ENCODE measurements at regions not wholly inside any gene's neighbourhood (a gene's known extent, or its start where the extent isn't known, plus 50 kb on each side); places are given as distances from the start of the nearest gene placed in this dataset.

DNA sequence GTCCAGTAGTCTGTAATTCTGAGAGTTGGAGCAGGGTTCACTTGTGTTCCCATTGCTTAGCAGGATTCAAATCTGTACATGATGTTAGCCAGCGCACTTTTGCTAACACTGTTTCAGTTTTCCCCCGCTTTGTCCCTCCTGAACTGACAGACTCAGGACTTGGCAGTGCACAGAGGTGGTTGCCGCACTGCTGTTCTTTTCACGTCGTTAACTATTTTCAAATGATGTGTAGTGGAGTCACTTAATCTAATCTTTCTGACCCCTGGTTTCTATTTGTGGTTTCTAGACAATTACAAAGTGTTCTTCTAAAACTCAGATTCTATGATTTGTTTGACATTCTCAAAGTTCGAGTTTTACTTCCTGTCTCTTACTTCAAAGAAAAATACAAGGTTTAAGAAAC is 234.5 kb downstream of the RBM43 start:
- Histone ChIP-seq H3K27me3 (ENCODE audit: control insufficient read depth in 4 of 4, insufficient read depth in 4 of 4, low read length in 3 of 4) (no peaks in the 10 kb centered on the region), H3K36me3 (ENCODE audit: control insufficient read depth in 4 of 4, insufficient read depth in 3 of 4, low read depth in 1 of 4, low read length in 3 of 4) (no peaks in the 10 kb centered on the region), H3K4me3 (ENCODE audit: low read depth in 1 of 3, low read length in 3 of 3) (no peak overlapping the region), H3K27ac (ENCODE audit: low read depth in 1 of 2, low read length in 2 of 2) (no peak overlapping the region), H3K4me1 (ENCODE audit: control insufficient read depth in 4 of 4, insufficient read depth in 4 of 4, low read length in 3 of 4) (no peaks in the 10 kb centered on the region), H3K9me3 (ENCODE audit: control insufficient read depth in 4 of 4, low read length in 3 of 4) (no peaks in the 10 kb centered on the region), H3K9ac (ENCODE audit: low read depth in 1 of 2, low read length in 2 of 2) (no peak overlapping the region)
- DNase-seq (ENCODE audit: low spot score), result no peak
- 80% methylated on average over 6 of the region's 6 CpGs for WGBS
- TF ChIP-seq NR2F2 (IDR thresholded peaks at IDR 0.05) (peak; percentile 88), HNF4G (IDR thresholded peaks at IDR 0.05) (no peak)

DNA sequence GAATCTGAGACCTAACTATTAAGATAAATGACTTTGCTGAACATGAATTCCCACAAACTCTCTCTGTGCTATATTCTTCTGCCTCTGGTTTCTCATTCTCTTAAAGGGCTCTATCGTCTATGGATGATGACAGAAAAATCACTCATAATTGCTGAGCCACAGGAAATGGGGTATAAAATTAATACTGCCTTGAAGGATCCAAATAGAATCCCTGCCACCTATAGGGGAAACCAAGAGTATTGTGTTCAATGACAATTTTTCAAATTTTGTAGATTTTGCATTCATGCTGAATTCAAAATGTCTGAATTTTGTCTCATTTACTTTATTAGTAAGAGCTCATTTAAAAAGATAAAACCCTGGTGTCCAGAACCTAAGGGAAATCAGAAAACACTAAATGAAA is 235.8 kb downstream of the RBM43 start:
- no peak for TF ChIP-seq FOXA2 (IDR thresholded peaks at IDR 0.05)
- no peak for TF ChIP-seq TAF1 (conservative IDR thresholded peaks at IDR 0.05)
- TF ChIP-seq GABPA (IDR thresholded peaks at IDR 0.05 in 1 of 2, conservative IDR thresholded peaks at IDR 0.05 in 1 of 2), result no peak
- TF ChIP-seq, protein P1, sequence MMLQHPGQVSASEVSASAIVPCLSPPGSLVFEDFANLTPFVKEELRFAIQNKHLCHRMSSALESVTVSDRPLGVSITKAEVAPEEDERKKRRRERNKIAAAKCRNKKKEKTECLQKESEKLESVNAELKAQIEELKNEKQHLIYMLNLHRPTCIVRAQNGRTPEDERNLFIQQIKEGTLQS (IDR thresholded peaks at IDR 0.05), result no peak
- no peak for TF ChIP-seq JUND (IDR thresholded peaks at IDR 0.05)
- TF ChIP-seq, protein P2, sequence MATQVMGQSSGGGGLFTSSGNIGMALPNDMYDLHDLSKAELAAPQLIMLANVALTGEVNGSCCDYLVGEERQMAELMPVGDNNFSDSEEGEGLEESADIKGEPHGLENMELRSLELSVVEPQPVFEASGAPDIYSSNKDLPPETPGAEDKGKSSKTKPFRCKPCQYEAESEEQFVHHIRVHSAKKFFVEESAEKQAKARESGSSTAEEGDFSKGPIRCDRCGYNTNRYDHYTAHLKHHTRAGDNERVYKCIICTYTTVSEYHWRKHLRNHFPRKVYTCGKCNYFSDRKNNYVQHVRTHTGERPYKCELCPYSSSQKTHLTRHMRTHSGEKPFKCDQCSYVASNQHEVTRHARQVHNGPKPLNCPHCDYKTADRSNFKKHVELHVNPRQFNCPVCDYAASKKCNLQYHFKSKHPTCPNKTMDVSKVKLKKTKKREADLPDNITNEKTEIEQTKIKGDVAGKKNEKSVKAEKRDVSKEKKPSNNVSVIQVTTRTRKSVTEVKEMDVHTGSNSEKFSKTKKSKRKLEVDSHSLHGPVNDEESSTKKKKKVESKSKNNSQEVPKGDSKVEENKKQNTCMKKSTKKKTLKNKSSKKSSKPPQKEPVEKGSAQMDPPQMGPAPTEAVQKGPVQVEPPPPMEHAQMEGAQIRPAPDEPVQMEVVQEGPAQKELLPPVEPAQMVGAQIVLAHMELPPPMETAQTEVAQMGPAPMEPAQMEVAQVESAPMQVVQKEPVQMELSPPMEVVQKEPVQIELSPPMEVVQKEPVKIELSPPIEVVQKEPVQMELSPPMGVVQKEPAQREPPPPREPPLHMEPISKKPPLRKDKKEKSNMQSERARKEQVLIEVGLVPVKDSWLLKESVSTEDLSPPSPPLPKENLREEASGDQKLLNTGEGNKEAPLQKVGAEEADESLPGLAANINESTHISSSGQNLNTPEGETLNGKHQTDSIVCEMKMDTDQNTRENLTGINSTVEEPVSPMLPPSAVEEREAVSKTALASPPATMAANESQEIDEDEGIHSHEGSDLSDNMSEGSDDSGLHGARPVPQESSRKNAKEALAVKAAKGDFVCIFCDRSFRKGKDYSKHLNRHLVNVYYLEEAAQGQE (IDR thresholded peaks at IDR 0.05), result no peak
- TF ChIP-seq HNF4A (conservative IDR thresholded peaks at IDR 0.05), result no peak
- TF ChIP-seq, protein P3, sequence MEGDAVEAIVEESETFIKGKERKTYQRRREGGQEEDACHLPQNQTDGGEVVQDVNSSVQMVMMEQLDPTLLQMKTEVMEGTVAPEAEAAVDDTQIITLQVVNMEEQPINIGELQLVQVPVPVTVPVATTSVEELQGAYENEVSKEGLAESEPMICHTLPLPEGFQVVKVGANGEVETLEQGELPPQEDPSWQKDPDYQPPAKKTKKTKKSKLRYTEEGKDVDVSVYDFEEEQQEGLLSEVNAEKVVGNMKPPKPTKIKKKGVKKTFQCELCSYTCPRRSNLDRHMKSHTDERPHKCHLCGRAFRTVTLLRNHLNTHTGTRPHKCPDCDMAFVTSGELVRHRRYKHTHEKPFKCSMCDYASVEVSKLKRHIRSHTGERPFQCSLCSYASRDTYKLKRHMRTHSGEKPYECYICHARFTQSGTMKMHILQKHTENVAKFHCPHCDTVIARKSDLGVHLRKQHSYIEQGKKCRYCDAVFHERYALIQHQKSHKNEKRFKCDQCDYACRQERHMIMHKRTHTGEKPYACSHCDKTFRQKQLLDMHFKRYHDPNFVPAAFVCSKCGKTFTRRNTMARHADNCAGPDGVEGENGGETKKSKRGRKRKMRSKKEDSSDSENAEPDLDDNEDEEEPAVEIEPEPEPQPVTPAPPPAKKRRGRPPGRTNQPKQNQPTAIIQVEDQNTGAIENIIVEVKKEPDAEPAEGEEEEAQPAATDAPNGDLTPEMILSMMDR (IDR thresholded peaks at IDR 0.05; ENCODE audit: low read depth, low read length, missing input control), result no peak
- TF ChIP-seq, protein P4, sequence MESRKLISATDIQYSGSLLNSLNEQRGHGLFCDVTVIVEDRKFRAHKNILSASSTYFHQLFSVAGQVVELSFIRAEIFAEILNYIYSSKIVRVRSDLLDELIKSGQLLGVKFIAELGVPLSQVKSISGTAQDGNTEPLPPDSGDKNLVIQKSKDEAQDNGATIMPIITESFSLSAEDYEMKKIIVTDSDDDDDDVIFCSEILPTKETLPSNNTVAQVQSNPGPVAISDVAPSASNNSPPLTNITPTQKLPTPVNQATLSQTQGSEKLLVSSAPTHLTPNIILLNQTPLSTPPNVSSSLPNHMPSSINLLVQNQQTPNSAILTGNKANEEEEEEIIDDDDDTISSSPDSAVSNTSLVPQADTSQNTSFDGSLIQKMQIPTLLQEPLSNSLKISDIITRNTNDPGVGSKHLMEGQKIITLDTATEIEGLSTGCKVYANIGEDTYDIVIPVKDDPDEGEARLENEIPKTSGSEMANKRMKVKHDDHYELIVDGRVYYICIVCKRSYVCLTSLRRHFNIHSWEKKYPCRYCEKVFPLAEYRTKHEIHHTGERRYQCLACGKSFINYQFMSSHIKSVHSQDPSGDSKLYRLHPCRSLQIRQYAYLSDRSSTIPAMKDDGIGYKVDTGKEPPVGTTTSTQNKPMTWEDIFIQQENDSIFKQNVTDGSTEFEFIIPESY (IDR thresholded peaks at IDR 0.05), result no peak
- no peak for TF ChIP-seq RXRA (IDR thresholded peaks at IDR 0.05)
- 79% methylated on average over 1 of the region's 1 CpG for WGBS
- Histone ChIP-seq H3K4me1 (ENCODE audit: control insufficient read depth in 4 of 4, insufficient read depth in 4 of 4, low read length in 3 of 4) (no peaks in the 10 kb centered on the region), H3K4me3 (ENCODE audit: low read depth in 1 of 3, low read length in 3 of 3) (no peak overlapping the region), H3K36me3 (ENCODE audit: control insufficient read depth in 4 of 4, insufficient read depth in 3 of 4, low read depth in 1 of 4, low read length in 3 of 4) (no peaks in the 10 kb centered on the region), H3K9me3 (ENCODE audit: control insufficient read depth in 4 of 4, low read length in 3 of 4) (no peaks in the 10 kb centered on the region), H3K27me3 (ENCODE audit: control insufficient read depth in 4 of 4, insufficient read depth in 4 of 4, low read length in 3 of 4) (no peaks in the 10 kb centered on the region), H3K9ac (ENCODE audit: low read depth in 1 of 2, low read length in 2 of 2) (no peak overlapping the region), H3K27ac (ENCODE audit: low read depth in 1 of 2, low read length in 2 of 2) (no peak overlapping the region)
- no peak for DNase-seq (ENCODE audit: low spot score)

Measured in liver (tissue), 8 donors.